ENCODE measurements at regions not wholly inside any gene's neighbourhood (a gene's known extent, or its start where the extent isn't known, plus 50 kb on each side); places are given as distances from the start of the nearest gene placed in this dataset.

DNA sequence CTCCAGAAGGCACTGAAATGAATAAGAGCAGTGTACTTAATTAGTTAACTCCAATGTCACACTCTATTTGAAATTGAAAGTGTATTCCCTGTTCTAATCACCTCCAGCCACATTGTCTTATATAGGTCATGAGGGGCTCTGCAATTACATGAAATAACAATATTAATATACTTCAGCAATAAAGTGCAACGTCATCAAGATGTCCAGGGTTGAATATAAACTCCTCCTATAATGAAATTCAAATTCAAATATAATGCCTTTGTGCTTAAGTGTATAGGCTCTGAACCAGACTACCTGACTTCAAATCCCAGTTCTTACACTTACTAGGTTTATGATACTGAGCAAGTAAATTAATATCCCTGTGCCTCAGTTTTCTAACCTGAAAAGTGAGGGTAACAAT lies 195.6 kb upstream of the SMC2 start:
- TF ChIP-seq, protein P1, sequence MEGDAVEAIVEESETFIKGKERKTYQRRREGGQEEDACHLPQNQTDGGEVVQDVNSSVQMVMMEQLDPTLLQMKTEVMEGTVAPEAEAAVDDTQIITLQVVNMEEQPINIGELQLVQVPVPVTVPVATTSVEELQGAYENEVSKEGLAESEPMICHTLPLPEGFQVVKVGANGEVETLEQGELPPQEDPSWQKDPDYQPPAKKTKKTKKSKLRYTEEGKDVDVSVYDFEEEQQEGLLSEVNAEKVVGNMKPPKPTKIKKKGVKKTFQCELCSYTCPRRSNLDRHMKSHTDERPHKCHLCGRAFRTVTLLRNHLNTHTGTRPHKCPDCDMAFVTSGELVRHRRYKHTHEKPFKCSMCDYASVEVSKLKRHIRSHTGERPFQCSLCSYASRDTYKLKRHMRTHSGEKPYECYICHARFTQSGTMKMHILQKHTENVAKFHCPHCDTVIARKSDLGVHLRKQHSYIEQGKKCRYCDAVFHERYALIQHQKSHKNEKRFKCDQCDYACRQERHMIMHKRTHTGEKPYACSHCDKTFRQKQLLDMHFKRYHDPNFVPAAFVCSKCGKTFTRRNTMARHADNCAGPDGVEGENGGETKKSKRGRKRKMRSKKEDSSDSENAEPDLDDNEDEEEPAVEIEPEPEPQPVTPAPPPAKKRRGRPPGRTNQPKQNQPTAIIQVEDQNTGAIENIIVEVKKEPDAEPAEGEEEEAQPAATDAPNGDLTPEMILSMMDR (IDR thresholded peaks at IDR 0.05; ENCODE audit: low read length, missing control alignments): no peak
- no peak overlapping the region for H3K4me3 ChIP-seq (replicated peaks; ENCODE audit: low read depth, low read length)
- DNase-seq (ENCODE audit: low read depth): no peak

DNA sequence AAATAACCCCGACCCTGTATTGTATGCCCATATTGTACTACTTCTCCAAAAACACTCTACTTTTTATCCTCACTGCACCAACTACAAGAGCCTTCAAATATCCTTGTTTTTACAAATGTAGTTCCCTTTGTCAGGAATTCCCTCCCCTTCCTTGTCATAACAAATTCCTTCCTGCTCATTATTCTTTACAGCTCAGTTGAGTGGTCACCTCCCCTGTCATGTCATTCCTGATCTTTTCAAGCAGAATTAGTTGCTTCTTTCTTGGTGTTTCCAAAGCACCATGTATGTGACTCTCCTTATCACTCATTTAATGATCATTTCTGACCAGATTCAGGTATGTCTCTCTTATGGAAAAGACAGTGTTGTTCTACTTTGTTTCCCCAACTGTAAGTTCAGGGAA lies 194.2 kb upstream of the SMC2 start:
- TF ChIP-seq, protein P1 (IDR thresholded peaks at IDR 0.05; ENCODE audit: low read length, missing control alignments): no peak
- no peak overlapping the region for H3K4me3 ChIP-seq (replicated peaks; ENCODE audit: low read depth, low read length)
- no peak for DNase-seq (ENCODE audit: low read depth)

DNA sequence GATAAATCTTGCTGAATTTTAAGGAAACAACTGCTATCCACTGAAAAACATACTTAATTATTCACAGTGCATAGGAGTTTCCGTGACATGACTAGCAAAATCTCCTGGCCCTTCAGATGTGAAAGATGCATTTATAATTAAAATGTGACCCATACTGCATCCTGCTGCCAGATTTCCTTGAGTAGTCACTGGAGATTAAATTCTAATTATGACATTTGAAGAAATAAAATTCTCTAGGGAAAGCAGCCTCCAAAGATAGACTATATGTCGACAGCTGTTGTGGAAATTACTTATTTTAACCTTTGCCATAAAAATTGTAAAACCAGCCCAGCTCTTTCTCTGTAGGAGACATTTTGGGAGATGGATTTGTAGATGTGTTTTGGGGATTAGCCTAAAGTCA lies 193.6 kb upstream of the SMC2 start:
- TF ChIP-seq, protein P1 (IDR thresholded peaks at IDR 0.05; ENCODE audit: low read length, missing control alignments): no peak
- DNase-seq (ENCODE audit: low read depth): no peak
- H3K4me3 ChIP-seq (replicated peaks; ENCODE audit: low read depth, low read length): no peak overlapping the region

DNA sequence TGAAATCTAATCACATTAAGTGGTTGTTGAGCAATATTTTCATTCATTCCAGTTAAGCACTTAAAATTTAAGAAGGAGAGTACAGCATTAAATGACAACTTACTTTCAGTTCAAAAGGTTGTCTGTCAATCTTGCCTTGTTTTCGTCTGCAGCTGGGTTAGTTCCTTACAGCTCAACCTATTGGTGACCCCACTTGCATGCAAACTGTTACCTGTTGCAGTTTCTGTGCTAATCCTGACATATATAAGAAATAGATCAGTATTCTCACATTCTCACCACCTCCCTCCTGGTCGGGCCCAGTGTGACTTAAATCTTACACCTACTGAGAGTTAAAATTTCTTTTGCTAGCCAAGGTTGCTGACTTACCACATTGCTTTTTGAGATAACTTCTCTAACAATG lies 191.8 kb upstream of the SMC2 start:
- DNase-seq (ENCODE audit: low read depth): no peak
- TF ChIP-seq, protein P1 (IDR thresholded peaks at IDR 0.05; ENCODE audit: low read length, missing control alignments): no peak

DNA sequence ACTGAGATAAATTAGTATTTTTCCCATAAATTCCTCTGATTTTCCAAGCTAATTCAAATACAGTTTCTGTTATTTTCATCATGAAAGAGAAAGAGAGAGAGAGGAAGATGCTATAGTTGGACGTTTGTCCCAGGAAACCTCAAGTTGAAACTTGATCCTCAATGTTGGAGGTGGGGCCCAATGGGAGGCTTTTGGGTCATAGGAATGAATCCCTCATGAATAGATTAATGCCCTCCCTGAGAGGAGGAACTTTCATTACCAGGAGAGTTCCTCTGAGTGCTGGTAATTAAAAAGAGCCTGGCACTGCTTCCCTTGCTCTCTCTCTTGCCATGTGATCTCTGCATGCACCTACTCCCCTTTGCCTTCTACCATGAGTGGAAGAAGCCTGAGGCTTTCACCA lies 189.9 kb upstream of the SMC2 start:
- TF ChIP-seq, protein P1 (IDR thresholded peaks at IDR 0.05; ENCODE audit: low read length, missing control alignments): no peak
- no peak overlapping the region for H3K4me3 ChIP-seq (replicated peaks; ENCODE audit: low read depth, low read length)
- DNase-seq (ENCODE audit: low read depth): no peak

More for the DNA sequence above, 191.8 kb upstream of the SMC2 start:
- no peak overlapping the region for H3K4me3 ChIP-seq (replicated peaks; ENCODE audit: low read depth, low read length)

DNA sequence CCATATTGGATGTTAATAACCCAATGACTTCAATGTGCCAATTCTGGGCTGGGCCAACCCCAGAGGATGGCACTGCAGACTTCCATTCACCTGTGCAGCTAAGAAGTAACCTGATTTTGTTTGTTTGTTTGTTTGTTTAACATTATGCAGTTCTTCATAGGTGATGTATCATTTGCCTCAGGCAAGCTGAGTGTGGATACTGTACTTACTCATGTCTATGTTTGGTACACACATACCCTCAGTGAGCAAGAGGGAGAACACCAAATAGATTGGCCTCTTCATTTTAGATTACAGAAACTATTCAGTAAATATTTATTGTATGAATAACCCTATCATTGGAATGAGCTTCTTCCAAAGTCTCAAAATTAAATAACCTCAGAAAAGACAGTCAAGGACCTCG lies 180.2 kb upstream of the SMC2 start:
- DNase-seq (ENCODE audit: low read depth): no peak

More for the DNA sequence above, 180.2 kb upstream of the SMC2 start:
- no peak overlapping the region for H3K4me3 ChIP-seq (replicated peaks; ENCODE audit: low read depth, low read length)
- TF ChIP-seq, protein P1 (IDR thresholded peaks at IDR 0.05; ENCODE audit: low read length, missing control alignments): no peak

Data from fibroblast of pulmonary artery (primary cell).